ENCODE measurements at regions not wholly inside any gene's neighbourhood (a gene's known extent, or its start where the extent isn't known, plus 50 kb on each side); places are given as distances from the start of the nearest gene placed in this dataset.
"Not testable (repeated sequence)": the region's sequence is repeated elsewhere in the genome, so short reads cannot be mapped to it uniquely, and the experiment has no call there.

- DNase-seq: not testable (repeated sequence)
Measured at GRCh38 chr2:87319705-87320104, 298.1 kb upstream of the PLGLB1 start.

GRCh38 chr2:87321201-87321600 lies 299.6 kb upstream of the PLGLB1 start:
- not testable (repeated sequence) for DNase-seq

GRCh38 chr2:87324335-87325041 lies 302.8 kb upstream of the PLGLB1 start:
- DNase-seq: not testable (repeated sequence)

- not testable (repeated sequence) for DNase-seq
Measured at GRCh38 chr2:87325042-87325910, 303.6 kb upstream of the PLGLB1 start.

- DNase-seq: not testable (repeated sequence)
Measured at GRCh38 chr2:87325911-87326294, 304.3 kb upstream of the PLGLB1 start.

- DNase-seq: not testable (repeated sequence)
Measured at GRCh38 chr2:87326754-87327153, 305.1 kb upstream of the PLGLB1 start.

- DNase-seq: not testable (repeated sequence)
Measured at GRCh38 chr2:87327648-87328371, 306.2 kb upstream of the PLGLB1 start.

GRCh38 chr2:87329529-87329928 lies 307.9 kb upstream of the PLGLB1 start:
- not testable (repeated sequence) for DNase-seq

- not testable (repeated sequence) for DNase-seq
Measured at GRCh38 chr2:87330486-87330885, 308.8 kb upstream of the PLGLB1 start.

GRCh38 chr2:87331940-87332583 lies 310.4 kb upstream of the PLGLB1 start:
- not testable (repeated sequence) for DNase-seq

- not testable (repeated sequence) for DNase-seq
Measured at GRCh38 chr2:87334888-87335287, 313.2 kb upstream of the PLGLB1 start.

GRCh38 chr2:87338998-87339397 lies 317.4 kb upstream of the PLGLB1 start:
- DNase-seq: not testable (repeated sequence)

GRCh38 chr2:87341601-87342014 lies 320.0 kb upstream of the PLGLB1 start:
- DNase-seq: peak; percentile 82

GRCh38 chr2:87342175-87342574 lies 320.5 kb upstream of the PLGLB1 start:
- DNase-seq: not testable (repeated sequence)

- not testable (repeated sequence) for DNase-seq
Measured at GRCh38 chr2:87343347-87343746, 321.7 kb upstream of the PLGLB1 start.

- not testable (repeated sequence) for DNase-seq
Measured at GRCh38 chr2:87345283-87345682, 323.6 kb upstream of the PLGLB1 start.

- DNase-seq: not testable (repeated sequence)
Measured at GRCh38 chr2:87348556-87348955, 326.9 kb upstream of the PLGLB1 start.

GRCh38 chr2:87349006-87349405 lies 327.4 kb upstream of the PLGLB1 start:
- DNase-seq: not testable (repeated sequence)

GRCh38 chr2:87352178-87352934 lies 330.7 kb upstream of the PLGLB1 start:
- DNase-seq: not testable (repeated sequence)

GRCh38 chr2:87353408-87353807 lies 331.8 kb upstream of the PLGLB1 start:
- DNase-seq: not testable (repeated sequence)

GRCh38 chr2:87354102-87354501 lies 332.5 kb upstream of the PLGLB1 start:
- not testable (repeated sequence) for DNase-seq

GRCh38 chr2:87360250-87360649 lies 338.6 kb upstream of the PLGLB1 start:
- not testable (repeated sequence) for DNase-seq

Measured in activated CD8-positive, alpha-beta memory T cell treated with anti-CD3 and anti-CD28 coated beads, Interleukin-2, amount 50 U/mL, for 48 hours (primary cell).